NCI-H226 (cell line): ENCODE measurements at regions not wholly inside any gene's neighbourhood (a gene's known extent, or its start where the extent isn't known, plus 50 kb on each side); places are given as distances from the start of the nearest gene placed in this dataset.
"Not testable (repeated sequence)": the region's sequence is repeated elsewhere in the genome, so short reads cannot be mapped to it uniquely, and the experiment has no call there.

Experiments used
- DNase-seq: peaks from one replicate; pipeline ENCODE4 v3.0.0-alpha.2; 2015

- no peak for DNase-seq
These were observed 258.7 kb upstream of the ARRDC3 start for GRCh38 chr5:91641730-91642350.

GRCh38 chr5:91639744-91640143 is 256.6 kb upstream of the ARRDC3 start:
- DNase-seq: no peak

GRCh38 chr5:91638010-91638409 is 254.9 kb upstream of the ARRDC3 start:
- no peak for DNase-seq

GRCh38 chr5:91635950-91636734 is 253.0 kb upstream of the ARRDC3 start:
- no peak for DNase-seq

- no peak for DNase-seq
These were observed 249.8 kb upstream of the ARRDC3 start for GRCh38 chr5:91632871-91633270.

- DNase-seq: no peak
These were observed 228.6 kb upstream of the ARRDC3 start for GRCh38 chr5:91611746-91612145.

GRCh38 chr5:91607675-91608074 is 224.6 kb upstream of the ARRDC3 start:
- no peak for DNase-seq

- no peak for DNase-seq
These were observed 216.7 kb upstream of the ARRDC3 start for GRCh38 chr5:91599863-91600262.

- no peak for DNase-seq
These were observed 215.1 kb upstream of the ARRDC3 start for GRCh38 chr5:91598216-91598615.

GRCh38 chr5:91595424-91595823 is 212.3 kb upstream of the ARRDC3 start:
- no peak for DNase-seq

GRCh38 chr5:91591076-91591475 is 208.0 kb upstream of the ARRDC3 start:
- DNase-seq: peak; percentile 9

GRCh38 chr5:91586232-91586631 is 203.1 kb upstream of the ARRDC3 start:
- no peak for DNase-seq

- DNase-seq: no peak
These were observed 201.2 kb upstream of the ARRDC3 start for GRCh38 chr5:91584352-91584751.

GRCh38 chr5:91566012-91566411 is 182.9 kb upstream of the ARRDC3 start:
- not testable (repeated sequence) for DNase-seq

GRCh38 chr5:91562922-91563321 is 179.8 kb upstream of the ARRDC3 start:
- no peak for DNase-seq

GRCh38 chr5:91541696-91542095 is 158.6 kb upstream of the ARRDC3 start:
- DNase-seq: peak; percentile 65

GRCh38 chr5:91538179-91538578 is 155.1 kb upstream of the ARRDC3 start:
- no peak for DNase-seq

GRCh38 chr5:91535499-91535898 is 152.4 kb upstream of the ARRDC3 start:
- no peak for DNase-seq

- DNase-seq: no peak
These were observed 151.2 kb upstream of the ARRDC3 start for GRCh38 chr5:91534332-91534731.

GRCh38 chr5:91532779-91533178 is 149.7 kb upstream of the ARRDC3 start:
- DNase-seq: no peak

GRCh38 chr5:91532281-91532680 is 149.2 kb upstream of the ARRDC3 start:
- DNase-seq: no peak

GRCh38 chr5:91528831-91529230 is 145.7 kb upstream of the ARRDC3 start:
- no peak for DNase-seq

- DNase-seq: no peak
These were observed 138.7 kb upstream of the ARRDC3 start for GRCh38 chr5:91521785-91522184.

GRCh38 chr5:91521334-91521733 is 138.2 kb upstream of the ARRDC3 start:
- DNase-seq: peak; percentile 35

GRCh38 chr5:91514400-91514799 is 131.3 kb upstream of the ARRDC3 start:
- no peak for DNase-seq
